ENCODE measurements at regions not wholly inside any gene's neighbourhood (a gene's known extent, or its start where the extent isn't known, plus 50 kb on each side); places are given as distances from the start of the nearest gene placed in this dataset.

DNA sequence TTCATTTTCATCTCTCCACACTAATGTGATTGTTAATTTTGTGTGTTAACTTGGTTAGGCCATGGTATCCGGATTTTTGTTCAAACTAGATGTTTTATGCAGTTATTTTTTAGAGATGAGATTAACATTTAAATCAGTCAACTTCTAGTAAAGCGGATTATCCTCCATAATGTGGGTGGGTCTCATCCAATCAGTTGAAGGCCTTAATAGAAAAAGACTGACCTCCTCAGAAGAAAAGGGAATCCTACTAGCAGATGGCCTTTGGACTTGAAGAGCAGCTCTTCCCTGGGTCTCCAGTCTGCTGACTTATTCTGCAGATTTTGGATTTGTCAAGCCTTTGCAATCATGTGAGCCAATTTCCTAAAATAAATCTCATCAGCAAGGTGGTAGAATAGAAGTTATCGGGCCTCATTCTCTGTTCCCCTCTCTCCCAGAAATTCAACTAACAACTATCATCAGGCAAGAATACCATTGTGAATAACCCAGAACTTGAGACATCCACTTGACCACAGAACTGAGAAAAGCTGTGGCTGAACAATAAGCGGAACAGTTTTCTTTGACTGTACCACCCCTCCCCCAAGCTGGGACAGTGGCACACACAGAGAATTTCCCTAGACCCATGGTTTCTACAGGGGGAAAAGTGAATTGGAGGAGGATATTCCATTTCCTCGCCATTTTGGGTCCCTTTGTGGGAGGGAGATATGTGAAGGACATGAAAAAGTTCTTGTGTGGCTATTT is 323.0 kb downstream of the UTRN start:
- TF ChIP-seq RNF2 (conservative IDR thresholded peaks at IDR 0.05; ENCODE audit: low read depth) (no peak), ESRRA (CRISPR knock-in tag; IDR thresholded peaks at IDR 0.05; ENCODE audit: low read depth) (no peak), TAF1 (CRISPR knock-in tag; IDR thresholded peaks at IDR 0.05) (no peak)
- TF ChIP-seq, protein P1, sequence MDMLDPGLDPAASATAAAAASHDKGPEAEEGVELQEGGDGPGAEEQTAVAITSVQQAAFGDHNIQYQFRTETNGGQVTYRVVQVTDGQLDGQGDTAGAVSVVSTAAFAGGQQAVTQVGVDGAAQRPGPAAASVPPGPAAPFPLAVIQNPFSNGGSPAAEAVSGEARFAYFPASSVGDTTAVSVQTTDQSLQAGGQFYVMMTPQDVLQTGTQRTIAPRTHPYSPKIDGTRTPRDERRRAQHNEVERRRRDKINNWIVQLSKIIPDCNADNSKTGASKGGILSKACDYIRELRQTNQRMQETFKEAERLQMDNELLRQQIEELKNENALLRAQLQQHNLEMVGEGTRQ (IDR thresholded peaks at IDR 0.05; ENCODE audit: low read depth, low read length), result no peak
- TF ChIP-seq, protein P1 (CRISPR knock-in tag; IDR thresholded peaks at IDR 0.05; ENCODE audit: borderline replicate concordance), result no peak

Measured in HepG2 (cell line).